ENCODE measurements at regions not wholly inside any gene's neighbourhood (a gene's known extent, or its start where the extent isn't known, plus 50 kb on each side); places are given as distances from the start of the nearest gene placed in this dataset.

GRCh38 chr1:5812295-5812694 is 179.9 kb downstream of the NPHP4 start:
- DNase-seq, result no peak

GRCh38 chr1:5811419-5811818 is 180.8 kb downstream of the NPHP4 start:
- peak; percentile 63 for DNase-seq

- no peak for DNase-seq
Measured at GRCh38 chr1:5810553-5811270, 181.5 kb downstream of the NPHP4 start.

- no peak for DNase-seq
Measured at GRCh38 chr1:5810131-5810530, 182.1 kb downstream of the NPHP4 start.

- no peak for DNase-seq
Measured at GRCh38 chr1:5809207-5809788, 182.9 kb downstream of the NPHP4 start.

- DNase-seq, result no peak
Measured at GRCh38 chr1:5803851-5804250, 188.4 kb downstream of the NPHP4 start.

GRCh38 chr1:5802606-5803005 is 189.6 kb downstream of the NPHP4 start:
- no peak for DNase-seq

- DNase-seq, result no peak
Measured at GRCh38 chr1:5798904-5799303, 193.3 kb downstream of the NPHP4 start.

GRCh38 chr1:5798151-5798730 is 194.0 kb downstream of the NPHP4 start:
- no peak for DNase-seq

- no peak for DNase-seq
Measured at GRCh38 chr1:5796028-5796427, 196.2 kb downstream of the NPHP4 start.

GRCh38 chr1:5794279-5794678 is 197.9 kb downstream of the NPHP4 start:
- DNase-seq, result no peak

GRCh38 chr1:5793516-5793915 is 198.7 kb downstream of the NPHP4 start:
- no peak for DNase-seq

GRCh38 chr1:5781079-5781478 is 211.1 kb downstream of the NPHP4 start:
- no peak for DNase-seq

- DNase-seq, result no peak
Measured at GRCh38 chr1:5780324-5780716, 211.9 kb downstream of the NPHP4 start.

- no peak for DNase-seq
Measured at GRCh38 chr1:5779608-5780323, 212.5 kb downstream of the NPHP4 start.

- no peak for DNase-seq
Measured at GRCh38 chr1:5776035-5776550, 216.1 kb downstream of the NPHP4 start.

GRCh38 chr1:5774019-5774418 is 218.2 kb downstream of the NPHP4 start:
- no peak for DNase-seq

- no peak for DNase-seq
Measured at GRCh38 chr1:5771788-5772187, 220.4 kb downstream of the NPHP4 start.

GRCh38 chr1:5770981-5771765 is 221.1 kb downstream of the NPHP4 start:
- DNase-seq, result peak; percentile 76

- DNase-seq, result no peak
Measured at GRCh38 chr1:5769760-5770159, 222.5 kb downstream of the NPHP4 start.

- no peak for DNase-seq
Measured at GRCh38 chr1:5769146-5769545, 223.1 kb downstream of the NPHP4 start.

- no peak for DNase-seq
Measured at GRCh38 chr1:5768014-5768413, 224.2 kb downstream of the NPHP4 start.

GRCh38 chr1:5766996-5767395 is 225.2 kb downstream of the NPHP4 start:
- DNase-seq, result peak; percentile 61

Measured in NCI-H510A (cell line).